ENCODE measurements at regions not wholly inside any gene's neighbourhood (a gene's known extent, or its start where the extent isn't known, plus 50 kb on each side); places are given as distances from the start of the nearest gene placed in this dataset.
"Not testable (repeated sequence)": the region's sequence is repeated elsewhere in the genome, so short reads cannot be mapped to it uniquely, and the experiment has no call there.

GRCh38 chr16:54748611-54749190 is 182.0 kb upstream of the IRX5 start:
- ATAC-seq = no peak
- intact Hi-C loops (cut with DNase I, micrococcal nuclease) = no loop called here
- DNase-seq = no peak

GRCh38 chr16:54746596-54746995 is 184.1 kb upstream of the IRX5 start:
- ATAC-seq (no peak), DNase-seq (no peak)
- intact Hi-C loops (cut with DNase I, micrococcal nuclease) = no loop called here

DNA sequence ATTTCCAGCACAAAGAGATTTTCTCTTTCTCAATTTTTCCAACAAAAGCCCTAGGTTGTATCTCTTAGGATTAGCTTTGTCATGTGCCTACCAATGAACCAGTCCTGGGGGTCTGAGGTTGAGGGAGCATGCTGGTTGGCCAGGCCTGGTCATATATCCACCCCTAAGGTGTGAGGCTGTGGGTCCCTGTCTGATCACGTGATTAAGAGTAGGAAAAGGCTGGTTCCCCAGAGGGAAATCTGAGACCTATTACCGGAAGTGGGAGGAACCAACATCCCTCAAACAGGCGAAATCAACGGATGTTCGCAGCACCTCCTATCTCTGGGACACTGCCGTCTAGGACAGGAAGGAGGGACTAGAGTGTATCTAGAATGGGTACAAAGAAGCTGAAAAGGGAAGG is 185.7 kb upstream of the IRX5 start:
- intact Hi-C loops (cut with DNase I, micrococcal nuclease) = no loop called here
- ATAC-seq = no peak
- no peak for DNase-seq

DNA sequence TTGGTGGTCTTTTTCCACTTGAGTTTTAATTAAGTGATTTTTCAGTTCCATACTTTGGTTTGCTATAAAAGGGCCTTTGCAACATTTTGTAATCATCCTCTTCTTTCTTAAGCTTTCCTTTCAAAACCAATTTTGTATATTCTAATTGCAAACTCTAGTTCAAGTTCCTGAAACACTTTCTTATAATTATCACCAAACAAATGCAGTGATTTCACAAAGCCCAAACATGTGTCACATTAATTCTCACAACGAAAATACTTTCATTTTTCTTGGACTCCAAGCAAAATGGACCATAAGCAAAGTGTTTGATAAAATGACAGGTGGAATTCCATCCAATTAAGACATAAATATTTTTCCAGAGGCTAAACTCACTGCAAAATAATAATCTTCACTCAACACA is 188.2 kb upstream of the IRX5 start:
- intact Hi-C loops (cut with DNase I, micrococcal nuclease) = no loop called here

DNA sequence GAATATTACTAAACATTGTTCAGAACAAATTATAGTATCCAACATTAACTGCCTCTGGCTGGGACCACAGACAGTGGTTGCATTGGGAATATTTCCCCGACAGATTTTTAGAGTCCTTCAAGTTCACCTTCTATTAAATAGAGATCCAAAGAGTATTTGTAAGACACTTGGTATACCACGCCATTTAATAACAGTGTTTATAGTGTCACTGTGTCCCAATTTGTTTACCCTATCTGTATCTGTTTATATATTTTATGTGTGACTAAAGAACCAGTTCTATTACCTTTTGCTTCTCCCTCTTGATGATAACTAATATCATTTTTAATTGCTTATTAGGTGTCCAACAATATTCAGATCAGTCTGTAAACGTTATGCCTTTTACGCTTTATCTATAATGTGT is 191.3 kb upstream of the IRX5 start:
- ATAC-seq = no peak
- intact Hi-C loops (cut with DNase I, micrococcal nuclease) = no loop called here
- no peak for DNase-seq

More for the DNA sequence above, 188.2 kb upstream of the IRX5 start:
- ATAC-seq = no peak
- no peak for DNase-seq

GRCh38 chr16:54734156-54734555 is 196.5 kb upstream of the IRX5 start:
- DNase-seq (no peak), ATAC-seq (no peak)
- intact Hi-C loops (cut with DNase I, micrococcal nuclease) = no loop called here

DNA sequence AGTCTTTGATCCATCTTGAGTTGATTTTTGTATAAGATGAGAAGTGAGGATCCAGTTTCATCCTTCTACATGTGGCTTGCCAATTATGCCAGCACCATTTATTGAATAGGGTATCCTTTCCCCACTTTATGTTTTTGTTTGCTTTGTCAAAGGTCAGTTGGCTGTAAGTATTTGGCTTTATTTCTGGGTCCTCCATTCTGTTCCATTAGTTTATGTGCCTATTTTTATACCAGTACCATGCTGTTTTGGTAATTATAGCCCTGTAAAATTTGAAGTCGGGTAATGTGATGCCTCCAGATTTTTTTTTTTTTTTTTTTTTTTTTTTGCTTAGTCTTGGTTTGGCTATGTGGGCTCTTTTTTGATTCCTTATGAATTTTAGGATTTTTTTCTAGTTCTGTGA is 203.0 kb upstream of the IRX5 start:
- DNase-seq; intact Hi-C loops (cut with DNase I, micrococcal nuclease); ATAC-seq: not testable (repeated sequence)

GRCh38 chr16:54724346-54724925 is 206.2 kb upstream of the IRX5 start:
- ATAC-seq = no peak
- DNase-seq = no peak
- intact Hi-C loops (cut with DNase I, micrococcal nuclease) = no loop called here

- intact Hi-C loops (cut with DNase I, micrococcal nuclease) = no loop called here
- ATAC-seq (no peak), DNase-seq (no peak)
Observed at GRCh38 chr16:54722210-54722676, 208.4 kb upstream of the IRX5 start.

DNA sequence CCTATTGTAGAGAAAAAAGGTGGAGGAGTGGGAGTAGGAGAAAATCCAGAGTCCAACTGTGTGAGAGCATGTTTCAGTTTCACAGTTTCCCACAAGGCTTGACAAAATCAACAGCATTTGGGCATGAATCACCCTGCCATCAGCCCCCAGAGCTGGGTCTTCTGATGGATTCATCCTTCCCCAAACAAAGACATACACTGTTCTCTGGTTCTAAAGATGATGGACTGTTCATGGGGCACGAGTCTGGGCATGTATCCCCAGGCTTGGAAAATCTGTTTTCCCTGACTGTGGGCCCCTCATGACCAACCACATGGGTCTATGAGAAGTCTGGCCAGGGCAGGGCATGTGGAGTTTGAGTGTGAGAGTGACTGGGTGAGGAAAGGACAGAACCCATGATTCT is 210.4 kb upstream of the IRX5 start:
- no peak for DNase-seq
- intact Hi-C loops (cut with DNase I, micrococcal nuclease) = no loop called here
- ATAC-seq = no peak

DNA sequence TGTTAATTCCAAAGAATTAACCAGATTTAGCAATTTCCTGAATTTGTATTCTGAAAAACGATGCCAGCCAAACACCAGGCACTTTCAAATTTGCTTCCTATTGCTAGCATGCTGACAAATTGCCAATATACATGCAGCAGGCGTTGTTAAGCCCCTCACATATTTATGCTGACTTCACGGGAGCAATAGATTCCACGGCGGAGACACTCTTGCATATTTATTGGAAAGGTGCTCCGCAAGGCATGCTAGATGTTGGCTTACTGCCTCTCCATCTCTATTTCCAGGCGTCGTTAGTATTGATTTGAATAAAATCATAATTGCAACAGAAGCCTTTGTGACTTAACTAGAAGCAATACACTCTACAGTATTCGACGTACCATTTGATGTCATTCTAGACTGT is 211.0 kb upstream of the IRX5 start:
- DNase-seq = no peak
- intact Hi-C loops (cut with DNase I, micrococcal nuclease) = no loop called here
- ATAC-seq = no peak

GRCh38 chr16:54718376-54718775 is 212.3 kb upstream of the IRX5 start:
- ATAC-seq = no peak
- intact Hi-C loops (cut with DNase I, micrococcal nuclease) = no loop called here
- DNase-seq = no peak

GRCh38 chr16:54715011-54715410 is 215.7 kb upstream of the IRX5 start:
- DNase-seq (no peak), ATAC-seq (no peak)
- intact Hi-C loops (cut with DNase I, micrococcal nuclease) = no loop called here

DNA sequence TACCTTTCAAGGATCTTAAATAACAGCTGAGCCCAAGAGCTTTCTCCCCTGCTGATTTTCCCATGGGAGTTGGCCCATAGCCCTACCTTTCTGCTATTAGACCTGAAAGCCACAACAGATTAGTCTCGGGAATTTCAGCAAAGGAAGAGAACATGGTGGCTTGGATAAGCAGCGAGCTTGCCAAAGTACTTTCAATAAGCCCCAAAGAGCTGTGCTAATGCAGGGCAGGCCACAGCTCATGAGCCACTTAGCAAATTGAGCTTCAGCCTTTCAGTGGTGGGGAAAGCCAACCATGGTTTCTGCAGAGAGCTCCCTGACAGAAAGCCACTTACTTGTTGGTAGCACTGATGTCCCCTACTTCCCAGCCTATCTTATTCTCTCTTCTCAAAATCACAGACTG is 217.8 kb upstream of the IRX5 start:
- intact Hi-C loops (cut with DNase I, micrococcal nuclease) = no loop called here
- ATAC-seq = no peak
- no peak for DNase-seq

DNA sequence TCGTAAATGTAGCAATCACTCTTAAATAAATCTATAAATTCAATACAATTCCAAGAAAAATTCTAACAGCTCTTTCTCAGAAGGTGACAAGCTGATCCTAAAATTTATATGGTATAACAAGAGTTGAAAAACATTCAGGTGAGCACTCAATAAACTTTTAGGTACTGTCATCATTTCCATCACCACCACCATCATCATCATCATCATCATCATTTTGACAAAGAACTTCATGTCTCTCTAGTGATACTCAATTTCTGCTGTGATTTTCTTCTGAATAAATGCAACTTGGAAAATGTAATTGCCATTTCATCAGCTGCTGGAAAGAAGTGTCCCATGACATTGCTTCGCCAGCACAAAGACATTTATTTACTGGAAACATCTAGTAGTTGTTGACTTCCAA is 222.9 kb upstream of the IRX5 start:
- no peak for ATAC-seq
- DNase-seq = no peak
- intact Hi-C loops (cut with DNase I, micrococcal nuclease) = no loop called here

- ATAC-seq (no peak), DNase-seq (no peak)
- intact Hi-C loops (cut with DNase I, micrococcal nuclease) = no loop called here
Observed at GRCh38 chr16:54706406-54706805, 224.3 kb upstream of the IRX5 start.

DNA sequence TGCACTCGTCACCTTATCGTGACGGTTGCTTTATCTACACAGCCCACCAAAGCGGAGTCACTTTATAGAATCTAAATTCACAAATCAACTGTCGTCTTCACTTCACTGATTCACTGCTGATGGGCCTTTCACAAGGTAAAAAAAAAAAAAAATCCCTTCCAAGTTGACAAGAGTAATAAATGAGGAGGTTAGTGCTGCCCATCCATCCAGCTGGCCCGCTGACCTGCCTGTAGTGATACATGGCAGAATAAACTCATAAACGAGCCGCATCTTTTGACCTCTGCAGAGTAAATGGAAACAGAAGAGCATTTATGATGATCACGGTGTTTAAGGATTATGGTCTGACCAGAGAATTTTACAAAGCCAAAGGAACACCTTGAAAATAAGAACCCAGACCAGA is 227.3 kb upstream of the IRX5 start:
- intact Hi-C loops (cut with DNase I, micrococcal nuclease) = no loop called here

DNA sequence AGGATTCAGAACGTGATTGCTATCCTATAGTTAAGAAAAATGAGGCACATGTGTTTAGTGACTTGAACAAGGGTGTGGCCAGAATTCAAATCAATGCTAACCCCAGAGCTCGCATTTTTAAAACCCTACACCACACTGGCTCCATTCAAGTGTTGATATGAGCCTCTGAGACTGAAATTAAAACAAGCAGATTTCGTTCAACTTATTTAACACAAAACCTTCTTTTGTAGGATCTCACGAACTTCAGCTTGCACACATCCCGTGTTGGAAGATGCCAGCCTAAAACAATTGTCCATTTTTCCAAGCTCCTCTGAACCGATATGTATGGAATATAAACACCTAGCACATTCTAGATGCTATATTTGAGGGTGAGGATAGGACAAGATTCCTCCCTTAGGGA is 231.0 kb upstream of the IRX5 start:
- intact Hi-C loops (cut with DNase I, micrococcal nuclease) = no loop called here
- ATAC-seq = no peak
- no peak for DNase-seq

More for the DNA sequence above, 227.3 kb upstream of the IRX5 start:
- no peak for ATAC-seq
- no peak for DNase-seq

DNA sequence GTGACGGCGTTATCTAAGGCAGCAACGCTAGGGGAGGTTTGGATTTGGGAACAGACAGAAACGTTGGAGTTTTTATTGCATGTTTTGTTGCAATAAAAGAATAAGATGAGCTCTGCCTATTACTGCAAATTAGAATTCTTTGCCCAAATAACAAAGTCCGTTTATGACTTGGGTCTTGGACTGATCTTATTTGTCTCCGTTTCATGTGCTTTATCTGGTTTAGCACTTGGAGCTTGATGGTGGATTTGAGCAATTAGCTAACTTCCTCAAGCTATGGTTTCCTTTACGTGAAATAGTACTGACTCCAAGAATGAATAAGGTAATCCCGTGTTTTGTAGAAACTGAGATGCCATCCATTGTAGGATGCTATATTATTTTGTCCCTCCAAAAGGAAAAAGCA is 233.0 kb upstream of the IRX5 start:
- no peak for ATAC-seq

DNA sequence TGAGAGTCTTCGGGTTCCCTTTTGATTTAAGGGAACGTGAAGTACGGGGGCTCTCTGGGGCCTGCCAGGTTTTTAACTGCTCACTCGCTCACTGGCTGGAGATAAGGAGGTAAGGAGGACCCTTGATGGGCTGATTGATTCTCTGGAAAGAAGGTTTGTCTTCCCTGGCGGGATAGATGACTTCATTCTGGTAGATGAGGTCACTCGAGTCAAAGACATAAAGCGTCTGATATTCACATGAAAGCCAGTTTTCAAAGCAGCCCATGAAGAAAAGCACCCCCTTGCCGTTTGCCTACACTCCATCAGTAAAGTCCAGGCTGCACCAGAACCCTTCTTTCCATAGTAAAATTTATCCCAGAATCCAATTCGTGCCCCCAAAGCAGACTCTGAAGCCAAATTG is 233.7 kb upstream of the IRX5 start:
- no peak for DNase-seq
- ATAC-seq = no peak
- intact Hi-C loops (cut with DNase I, micrococcal nuclease) = no loop called here

More for the DNA sequence above, 233.0 kb upstream of the IRX5 start:
- intact Hi-C loops (cut with DNase I, micrococcal nuclease) = no loop called here
- no peak for DNase-seq

- no peak for DNase-seq
- intact Hi-C loops (cut with DNase I, micrococcal nuclease) = no loop called here
- no peak for ATAC-seq
Observed at GRCh38 chr16:54696522-54696921, 234.1 kb upstream of the IRX5 start.
